HCT116 (cell line): ENCODE measurements at regions not wholly inside any gene's neighbourhood (a gene's known extent, or its start where the extent isn't known, plus 50 kb on each side); places are given as distances from the start of the nearest gene placed in this dataset.

Source experiments
- CEBPB ChIP-seq: IDR thresholded peaks from 2 replicates; pipeline ENCODE4 v1.6.1; 2012; ENCODE audit warnings: low read depth
- EZH2phosphoT487 ChIP-seq: fragments of 200-600 bp; IDR thresholded peaks from 2 replicates; pipeline ENCODE4 v1.6.1; 2018; ENCODE audit warnings: antibody characterized with exemption, borderline replicate concordance
- FOSL1 ChIP-seq: IDR thresholded peaks from 2 replicates; pipeline ENCODE4 v1.6.1; 2012; ENCODE audit warnings: low read depth
- POLR2A ChIP-seq: IDR thresholded peaks from 2 replicates; pipeline ENCODE4 v1.7.0; 2011; ENCODE audit warnings: borderline replicate concordance; ENCODE audit not compliant: insufficient read depth, insufficient read length; ENCODE audit errors: extremely low read depth
- POLR2AphosphoS5 ChIP-seq: IDR thresholded peaks from 2 replicates; pipeline ENCODE4 v1.6.1; 2011; ENCODE audit warnings: mild to moderate bottlenecking, low read depth, low read length, moderate library complexity
- RAD21 ChIP-seq: IDR thresholded peaks from 2 replicates; pipeline ENCODE4 v1.6.1; 2012; ENCODE audit warnings: low read depth, mild to moderate bottlenecking
- SIN3A ChIP-seq: IDR thresholded peaks from 2 replicates; pipeline ENCODE4 v1.6.1; 2012; ENCODE audit warnings: low read depth
- SP1 ChIP-seq: IDR thresholded peaks from 2 replicates; pipeline ENCODE4 v1.6.1; 2012; ENCODE audit warnings: low read depth
- SRF ChIP-seq: IDR thresholded peaks from 2 replicates; pipeline ENCODE4 v1.6.1; 2012; ENCODE audit warnings: low read depth
- TCF7L2 ChIP-seq: IDR thresholded peaks from 2 replicates; pipeline ENCODE4 v1.7.0; 2011; ENCODE audit warnings: borderline replicate concordance, inconsistent platforms; ENCODE audit not compliant: insufficient read depth, insufficient read length; ENCODE audit errors: extremely low read depth
- ZNF274 ChIP-seq: fragments of 200-500 bp; sonication (Bioruptor generic); IDR thresholded peaks from 2 replicates; pipeline ENCODE4 v1.6.1; 2014; ENCODE audit warnings: mild to moderate bottlenecking, low read depth, low read length, inconsistent platforms
- TF ChIP-seq, protein P1 (sequence below), 3 experiments: fragments of 200-600 bp in 1 of 3; sonication (generic) in 1 of 3; IDR thresholded peaks in 2 of 3; conservative IDR thresholded peaks in 1 of 3; 2 replicates each; pipeline ENCODE4 v1.5.1; 2012 to 2017; ENCODE audit warnings: low read depth in 2 of 3, low read length in 2 of 3, antibody characterized with exemption in 1 of 3, borderline replicate concordance in 1 of 3, control low read depth in 1 of 3, mild to moderate bottlenecking in 1 of 3, mixed read lengths in 1 of 3, mixed run types in 1 of 3, moderate library complexity in 1 of 3; ENCODE audit not compliant: insufficient read depth in 1 of 3
- TF ChIP-seq, protein P2 (sequence below): IDR thresholded peaks from 2 replicates; pipeline ENCODE4 v1.6.1; 2012

DNA sequence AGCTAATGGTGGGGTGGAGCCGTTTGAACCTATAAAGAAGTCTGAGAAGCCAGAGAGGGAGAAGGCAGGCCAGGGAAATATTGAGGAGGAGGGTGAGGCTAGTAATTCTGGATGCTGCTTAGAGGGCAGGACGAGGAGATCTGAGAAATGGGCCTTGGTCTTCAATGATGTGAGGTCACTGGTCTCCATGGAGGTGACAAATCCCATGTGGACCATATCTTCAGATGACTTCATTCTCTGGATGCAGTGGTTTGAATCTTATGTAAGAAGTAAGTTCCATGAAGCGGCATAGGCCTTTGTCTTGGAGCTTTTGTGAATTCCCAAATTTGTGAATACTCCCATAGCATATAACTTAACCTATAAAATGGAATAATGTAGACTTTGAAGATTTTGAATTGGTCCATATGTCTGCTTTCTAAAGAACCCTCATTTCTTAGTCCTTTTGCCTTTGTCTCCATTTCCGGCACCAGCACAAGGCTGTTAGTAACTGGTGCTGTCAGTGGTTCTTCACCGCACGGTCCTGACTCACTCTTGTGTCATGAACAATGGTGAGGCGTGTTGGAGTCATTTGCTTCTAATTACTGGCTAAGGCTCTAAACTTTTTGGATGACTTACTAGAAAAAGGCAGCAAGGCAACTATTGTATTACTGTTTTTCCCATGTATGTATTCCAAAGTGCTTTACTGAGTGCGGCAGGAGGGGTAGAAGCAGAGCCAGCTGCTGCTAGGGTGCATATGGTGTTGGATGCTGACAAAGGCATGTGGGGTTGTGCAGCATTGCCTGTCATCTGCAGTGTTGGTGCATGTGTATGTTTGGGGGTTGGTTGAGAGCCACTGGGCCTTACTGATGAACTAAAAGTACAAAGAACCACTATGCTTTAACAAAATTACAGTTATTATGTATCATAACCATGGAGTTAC lies 279.3 kb upstream of the C2CD4B start:
- TF ChIP-seq, protein P1, sequence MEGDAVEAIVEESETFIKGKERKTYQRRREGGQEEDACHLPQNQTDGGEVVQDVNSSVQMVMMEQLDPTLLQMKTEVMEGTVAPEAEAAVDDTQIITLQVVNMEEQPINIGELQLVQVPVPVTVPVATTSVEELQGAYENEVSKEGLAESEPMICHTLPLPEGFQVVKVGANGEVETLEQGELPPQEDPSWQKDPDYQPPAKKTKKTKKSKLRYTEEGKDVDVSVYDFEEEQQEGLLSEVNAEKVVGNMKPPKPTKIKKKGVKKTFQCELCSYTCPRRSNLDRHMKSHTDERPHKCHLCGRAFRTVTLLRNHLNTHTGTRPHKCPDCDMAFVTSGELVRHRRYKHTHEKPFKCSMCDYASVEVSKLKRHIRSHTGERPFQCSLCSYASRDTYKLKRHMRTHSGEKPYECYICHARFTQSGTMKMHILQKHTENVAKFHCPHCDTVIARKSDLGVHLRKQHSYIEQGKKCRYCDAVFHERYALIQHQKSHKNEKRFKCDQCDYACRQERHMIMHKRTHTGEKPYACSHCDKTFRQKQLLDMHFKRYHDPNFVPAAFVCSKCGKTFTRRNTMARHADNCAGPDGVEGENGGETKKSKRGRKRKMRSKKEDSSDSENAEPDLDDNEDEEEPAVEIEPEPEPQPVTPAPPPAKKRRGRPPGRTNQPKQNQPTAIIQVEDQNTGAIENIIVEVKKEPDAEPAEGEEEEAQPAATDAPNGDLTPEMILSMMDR (IDR thresholded peaks at IDR 0.05 in 2 of 3, conservative IDR thresholded peaks at IDR 0.05 in 1 of 3; ENCODE audit: borderline replicate concordance in 1 of 3, insufficient read depth in 1 of 3, low read depth in 2 of 3, low read length in 2 of 3) = no peak
- TF ChIP-seq CEBPB (no peak), ZNF274 (no peak), POLR2AphosphoS5 (no peak), EZH2phosphoT487 (no peak), SP1 (no peak), RAD21 (no peak), POLR2A (no peak), SRF (no peak), FOSL1 (peak; percentile 57), TCF7L2 (no peak), SIN3A (no peak)
- TF ChIP-seq, protein P2, sequence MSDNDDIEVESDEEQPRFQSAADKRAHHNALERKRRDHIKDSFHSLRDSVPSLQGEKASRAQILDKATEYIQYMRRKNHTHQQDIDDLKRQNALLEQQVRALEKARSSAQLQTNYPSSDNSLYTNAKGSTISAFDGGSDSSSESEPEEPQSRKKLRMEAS = no peak
